ENCODE measurements at regions not wholly inside any gene's neighbourhood (a gene's known extent, or its start where the extent isn't known, plus 50 kb on each side); places are given as distances from the start of the nearest gene placed in this dataset.

DNA sequence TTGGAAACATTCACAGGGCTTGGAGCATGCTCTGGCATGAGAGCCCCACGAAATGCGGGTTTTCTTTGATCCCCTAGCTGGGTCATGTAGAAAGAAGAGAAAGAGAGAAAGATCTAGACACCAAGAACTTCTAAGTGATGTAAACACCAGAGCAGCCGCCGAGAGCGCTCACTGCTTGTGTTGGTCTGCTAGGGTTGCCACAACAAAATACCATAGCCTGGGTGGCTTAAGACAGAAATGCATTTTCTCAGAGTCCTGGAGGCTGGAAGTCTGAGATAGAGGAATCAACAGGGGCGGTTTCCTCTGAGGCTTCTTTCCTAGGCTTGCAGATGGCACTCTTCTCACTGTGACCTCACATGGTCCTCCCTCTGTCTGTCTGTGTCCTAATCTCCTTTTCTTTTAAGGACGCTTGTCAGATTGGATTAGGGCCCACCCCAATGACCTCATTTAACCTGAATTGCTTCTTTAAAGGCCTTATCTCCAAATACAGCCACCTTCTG, 139.5 kb downstream of the CYLD start:
- DNase-seq (ENCODE audit: low read depth, low spot score), result no peak

DNA sequence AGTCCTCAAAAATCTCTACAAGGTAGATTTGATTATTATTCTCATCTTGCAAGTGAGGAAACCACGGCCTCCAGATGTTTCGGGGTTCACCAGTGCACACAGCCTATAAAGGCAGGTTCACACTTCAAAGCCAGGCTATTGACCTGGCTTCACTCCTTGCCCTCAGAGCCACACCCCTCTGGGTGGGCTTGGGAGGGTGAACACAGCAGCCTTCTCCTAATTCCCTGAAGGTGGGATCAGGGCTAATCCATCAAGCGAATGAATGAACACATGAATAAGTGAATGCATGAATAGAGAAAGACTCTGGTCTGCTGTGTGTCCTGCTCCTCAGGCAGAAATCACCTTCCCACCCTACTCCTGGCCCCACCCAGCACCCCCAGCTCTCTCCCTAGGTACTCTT, 139.0 kb downstream of the CYLD start:
- no peak for DNase-seq (ENCODE audit: low read depth, low spot score)

DNA sequence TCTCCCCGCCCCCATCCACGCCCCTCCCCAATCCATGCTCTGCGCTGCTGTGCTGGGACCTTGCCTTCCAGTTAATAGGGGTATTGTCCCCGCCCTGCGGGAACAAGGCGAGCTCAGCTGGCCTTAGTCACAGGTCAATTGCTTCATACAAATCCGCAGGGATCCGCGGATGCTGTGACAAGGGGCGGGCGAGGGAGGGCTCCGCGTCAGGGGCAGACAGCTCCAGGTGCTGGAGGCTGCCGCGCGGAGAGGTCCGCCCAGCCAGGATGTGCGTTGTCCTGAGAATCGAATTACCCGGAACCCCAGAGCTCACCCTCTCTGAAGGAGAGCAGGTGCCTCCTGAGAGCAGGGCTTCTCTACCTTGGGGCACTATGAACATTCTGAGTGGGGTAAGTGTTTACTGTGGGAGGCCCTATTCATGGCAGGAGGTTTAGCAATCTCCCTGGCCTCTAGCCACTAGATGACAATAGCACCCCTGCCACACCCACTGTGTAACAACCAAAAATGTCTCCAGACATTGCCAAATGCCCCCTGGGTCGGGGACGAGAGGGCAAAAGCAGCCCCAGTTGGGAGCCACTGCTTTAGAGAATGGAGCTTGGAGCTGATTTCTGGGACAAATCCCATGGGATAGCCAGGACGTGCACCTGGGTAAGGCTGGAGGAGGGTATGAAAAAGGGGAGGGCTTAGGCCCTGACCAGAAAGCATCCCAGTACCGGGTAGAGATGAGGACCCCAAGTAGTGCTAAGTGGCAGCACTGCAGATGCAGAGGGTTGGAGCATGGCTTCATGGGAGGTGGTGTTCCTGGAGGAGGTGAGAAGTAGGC, 138.2 kb downstream of the CYLD start:
- DNase-seq (ENCODE audit: low read depth, low spot score), result no peak

DNA sequence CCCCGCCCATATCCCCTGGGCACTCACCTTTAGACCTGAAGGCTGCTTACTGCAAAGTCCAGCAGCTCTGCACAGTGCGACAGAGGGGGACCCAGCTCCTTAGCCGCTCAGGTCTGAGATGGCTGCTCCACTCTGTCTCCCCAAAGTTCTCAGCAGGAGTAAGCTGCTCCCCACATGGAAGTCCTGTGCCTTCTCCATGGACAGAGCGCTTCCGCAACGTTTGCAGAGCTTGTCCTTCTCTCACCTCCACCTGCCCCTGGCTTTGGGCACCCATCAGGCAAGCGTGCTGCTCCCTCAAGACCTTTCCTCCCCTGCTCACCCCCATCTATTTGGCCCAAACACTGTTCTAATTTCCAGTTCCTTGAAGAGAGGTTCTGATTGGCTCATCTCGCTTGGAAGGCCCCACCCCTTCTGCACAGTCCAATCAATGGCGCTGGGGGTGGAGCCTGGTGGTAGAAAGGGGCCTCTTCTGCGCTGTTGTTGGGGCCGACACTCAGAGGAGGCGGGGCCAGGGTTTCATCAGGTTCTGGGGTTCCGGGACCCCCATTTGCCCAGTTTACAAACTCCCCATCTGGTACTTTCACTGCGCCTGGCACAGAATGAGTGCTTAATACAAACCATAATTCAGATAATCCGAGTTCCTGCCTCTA, 137.2 kb downstream of the CYLD start:
- no peak for DNase-seq (ENCODE audit: low read depth, low spot score)

DNA sequence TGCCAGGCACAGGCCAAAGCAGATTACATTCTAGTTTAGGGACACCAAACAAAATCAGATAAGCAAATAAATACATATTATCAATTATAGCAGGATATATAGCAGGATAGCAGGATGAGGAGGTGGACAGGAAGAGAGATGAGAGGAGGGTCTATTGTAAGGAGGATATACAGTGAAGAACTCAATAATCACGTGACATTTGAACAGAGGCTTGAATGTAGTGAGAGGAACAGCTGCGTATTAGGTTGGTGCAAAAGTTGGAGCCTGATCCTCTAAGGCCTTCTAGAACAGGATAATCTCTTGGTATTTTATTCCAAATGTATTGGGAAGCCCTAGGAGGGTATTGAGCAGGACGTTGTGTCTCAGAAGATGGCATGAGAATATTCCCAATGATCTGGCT, 136.7 kb downstream of the CYLD start:
- DNase-seq (ENCODE audit: low read depth, low spot score), result no peak

DNA sequence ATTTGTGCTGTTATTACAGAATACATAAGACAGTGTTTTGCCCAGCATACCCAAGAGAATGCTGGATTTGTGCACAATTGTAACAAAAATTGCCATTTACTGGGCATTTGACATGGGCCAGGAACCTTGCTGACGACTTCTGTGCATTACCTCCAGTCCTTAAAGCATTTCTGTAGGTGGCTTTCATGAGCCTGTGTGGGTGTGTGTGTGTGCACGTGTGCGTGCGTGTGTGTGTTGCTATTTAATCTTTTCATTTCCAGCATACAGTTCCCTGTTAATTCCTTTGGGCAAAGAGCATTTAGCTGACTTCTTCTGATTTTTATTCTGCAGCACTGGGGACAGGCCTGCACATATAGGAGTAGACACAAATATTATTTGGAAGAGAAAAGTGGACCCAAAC, 134.4 kb downstream of the CYLD start:
- DNase-seq (ENCODE audit: low read depth, low spot score), result no peak

DNA sequence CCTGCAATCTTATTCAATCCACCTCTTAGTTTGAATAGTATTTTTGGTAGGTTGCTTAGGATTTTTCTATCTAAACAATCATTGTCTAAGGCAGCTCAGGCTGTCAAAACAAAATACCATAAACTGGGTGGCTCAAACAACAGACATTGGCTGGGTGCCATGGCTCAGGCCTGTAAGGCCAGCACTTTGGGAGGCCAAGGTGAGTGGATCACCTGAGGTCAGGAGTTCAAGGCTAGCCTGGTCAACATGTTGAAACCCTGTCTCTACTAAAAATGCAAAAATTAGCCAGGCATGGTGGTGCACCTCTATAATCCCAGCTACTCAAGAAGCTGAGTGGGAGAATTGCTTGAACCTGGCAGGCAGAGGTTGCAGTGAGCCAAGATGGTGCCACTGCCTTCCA, 126.7 kb downstream of the CYLD start:
- no peak for DNase-seq (ENCODE audit: low read depth, low spot score)

DNA sequence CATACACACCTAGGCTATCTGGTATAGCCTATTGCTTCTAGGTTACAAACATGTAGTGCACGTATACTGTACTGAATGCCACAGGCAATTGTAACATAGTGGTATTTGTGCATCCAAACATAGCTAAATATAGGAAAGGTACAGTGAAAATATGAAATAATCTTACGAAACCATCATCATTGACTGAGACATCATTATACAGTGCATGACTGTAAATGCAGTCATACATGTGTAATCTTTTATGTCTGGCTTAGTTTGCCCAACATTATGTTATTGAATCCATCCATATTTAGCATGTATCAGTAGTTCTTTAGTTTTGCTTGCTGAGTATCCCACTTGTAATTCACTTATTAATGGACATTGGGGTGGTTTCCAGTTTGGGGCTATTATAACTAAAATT, 124.9 kb downstream of the CYLD start:
- DNase-seq (ENCODE audit: low read depth, low spot score), result no peak

DNA sequence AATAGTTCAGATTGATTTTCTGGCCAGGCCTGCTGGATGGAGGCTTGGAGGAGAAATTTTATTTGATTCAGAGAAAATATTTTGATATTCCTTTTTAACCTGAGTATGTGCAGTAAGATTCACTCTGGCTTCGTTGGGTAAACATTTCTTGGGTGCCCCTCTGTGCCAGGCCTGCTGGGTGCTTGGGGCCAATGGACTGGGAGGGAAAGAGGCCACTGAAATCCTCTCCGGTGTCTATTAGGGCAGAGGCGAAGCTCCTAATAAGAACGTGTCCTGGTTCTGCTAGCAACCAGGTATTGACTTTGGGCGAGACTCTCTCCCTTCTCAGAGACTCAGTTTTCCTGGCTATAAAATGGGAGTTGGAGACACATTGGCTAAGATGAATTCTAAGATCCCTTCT, 122.5 kb downstream of the CYLD start:
- no peak for DNase-seq (ENCODE audit: low read depth, low spot score)

DNA sequence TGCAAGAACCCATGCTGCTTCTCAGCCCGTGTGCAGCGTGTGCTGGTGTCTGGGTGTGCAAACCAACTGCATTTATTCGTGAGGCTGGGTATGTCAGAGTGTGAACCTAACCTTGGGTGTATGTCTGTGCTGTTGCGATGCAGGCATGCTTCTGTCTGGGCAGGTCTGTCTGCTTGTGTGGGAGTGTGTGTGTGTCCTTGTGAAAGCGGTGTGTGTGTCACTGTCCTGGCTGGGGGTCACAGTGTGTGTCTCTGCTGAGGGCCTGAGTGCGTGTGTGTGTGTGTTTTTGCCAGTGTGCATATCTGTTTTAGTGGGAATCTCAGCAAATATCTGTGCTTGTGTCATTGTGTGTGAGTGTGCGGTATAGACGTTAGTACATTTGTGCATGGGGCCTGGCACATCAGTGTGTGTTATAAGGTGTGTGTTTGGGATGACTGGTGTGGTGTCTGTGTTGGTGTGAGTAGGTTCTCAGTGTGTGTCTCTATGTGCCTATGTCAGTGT, 121.8 kb downstream of the CYLD start:
- DNase-seq (ENCODE audit: low read depth, low spot score), result no peak

DNA sequence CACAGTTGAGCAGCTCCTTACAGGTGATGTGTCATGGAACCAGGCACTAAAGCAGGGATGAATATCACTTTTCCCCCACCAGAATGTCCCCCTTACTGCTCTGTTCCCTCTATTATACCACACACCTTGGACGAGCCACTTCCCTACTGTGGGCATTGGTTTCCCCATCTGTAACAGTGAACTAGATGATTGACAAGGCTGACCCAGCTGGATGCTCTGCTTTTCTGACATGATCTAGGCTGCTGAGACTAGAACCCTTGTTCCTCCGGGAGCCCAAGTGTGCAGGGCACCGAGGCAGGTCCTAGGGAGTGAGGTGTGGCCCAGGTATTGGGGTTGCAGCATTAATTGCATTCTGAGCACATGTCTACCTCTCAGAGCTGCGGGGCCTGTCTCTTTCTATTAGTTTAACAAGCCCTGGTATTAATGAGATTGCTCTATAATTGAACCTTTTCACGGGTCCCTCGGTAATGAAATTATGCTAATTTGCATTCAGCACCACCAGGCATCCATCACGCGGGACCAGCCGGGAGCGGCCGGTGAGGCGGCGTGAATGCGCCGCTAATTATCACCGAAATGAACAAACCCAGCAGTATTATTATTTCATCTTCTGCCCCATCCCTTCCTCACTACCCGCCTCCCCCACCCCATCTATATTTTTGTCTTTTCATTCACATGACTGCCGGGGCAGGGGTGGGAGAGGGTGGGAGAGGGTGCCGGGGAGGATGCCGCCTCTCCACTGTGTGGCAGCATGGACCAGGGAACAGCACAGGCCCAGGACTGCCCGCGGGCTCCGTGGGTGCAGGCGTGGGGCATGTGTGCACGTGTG, 121.1 kb downstream of the CYLD start:
- DNase-seq (ENCODE audit: low read depth, low spot score), result no peak

DNA sequence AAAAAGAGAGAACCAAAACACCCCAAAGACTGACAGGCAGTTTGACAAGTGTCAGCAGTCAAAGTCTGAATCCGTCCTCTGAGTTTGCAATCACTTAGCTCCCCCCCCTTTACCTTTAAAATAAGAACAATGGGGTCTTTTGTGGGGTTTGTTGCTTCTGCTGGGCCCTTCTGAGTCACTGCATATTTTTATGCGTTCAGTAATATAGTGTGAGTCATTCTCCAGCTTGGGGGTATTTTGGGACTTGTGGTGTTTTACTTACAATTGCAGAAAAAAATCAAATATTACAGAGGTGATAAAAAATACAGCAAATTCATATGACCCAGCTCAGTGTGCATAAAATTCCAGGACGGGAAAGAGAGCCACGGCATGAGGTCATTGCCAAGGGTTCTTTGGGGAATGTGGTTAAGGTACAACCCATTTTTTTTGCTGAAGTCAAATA, 120.1 kb downstream of the CYLD start:
- DNase-seq (ENCODE audit: low read depth, low spot score), result peak; percentile 17

DNA sequence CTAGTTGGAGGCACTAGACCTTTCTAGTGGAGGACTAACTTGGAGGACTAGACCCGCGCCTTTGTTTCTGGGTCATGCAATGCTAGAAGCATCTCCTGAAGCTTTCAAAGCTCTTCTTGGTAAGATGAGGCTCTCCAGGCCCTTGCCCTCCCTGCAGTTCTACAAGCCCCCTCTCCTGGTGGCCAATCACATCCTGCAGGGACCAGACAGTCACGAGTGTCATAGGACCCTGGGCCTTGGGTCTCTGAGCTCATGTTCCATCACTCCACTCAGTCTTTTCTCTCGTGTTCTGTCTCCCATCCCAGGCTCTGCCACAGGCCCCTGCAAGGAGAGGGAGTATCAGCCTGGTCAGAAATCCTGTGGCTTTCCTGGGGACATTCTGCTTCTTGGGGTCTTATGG, 119.6 kb downstream of the CYLD start:
- no peak for DNase-seq (ENCODE audit: low read depth, low spot score)

DNA sequence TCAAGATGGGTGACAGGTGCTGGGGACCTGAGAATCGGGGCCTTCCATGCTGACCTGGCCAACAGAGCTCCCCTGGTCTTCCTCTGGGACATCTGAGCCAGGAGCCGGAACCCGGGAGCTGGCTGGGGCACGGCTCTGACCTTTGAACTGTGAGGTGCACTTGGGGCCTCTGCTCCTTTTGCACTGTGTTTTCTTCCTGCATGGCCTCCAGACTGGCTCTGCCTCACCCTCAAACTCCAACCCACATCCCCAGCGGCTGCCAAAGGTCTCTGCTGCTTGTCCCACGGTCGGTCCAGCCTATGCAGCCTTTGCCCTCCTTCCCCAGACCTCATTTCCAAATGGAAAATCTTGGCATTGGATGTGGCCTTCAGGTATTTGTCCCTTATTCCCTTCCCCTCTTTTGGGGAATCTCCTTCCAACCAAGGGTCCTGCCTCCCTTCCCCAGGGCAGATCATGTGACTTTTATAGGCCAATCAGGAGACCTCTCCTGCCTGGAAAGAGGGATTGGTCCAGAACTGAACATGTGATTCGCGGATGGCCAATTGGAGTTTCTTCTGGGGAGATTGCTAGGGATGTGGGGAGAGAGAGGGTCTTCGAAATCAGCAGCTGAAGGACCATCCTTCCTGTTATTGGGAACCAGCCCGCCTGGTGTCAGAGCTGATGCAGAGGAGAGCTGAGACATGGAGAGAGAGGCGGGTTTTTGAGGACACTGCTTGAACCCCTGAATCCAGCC, 117.9 kb downstream of the CYLD start:
- no peak for DNase-seq (ENCODE audit: low read depth, low spot score)

DNA sequence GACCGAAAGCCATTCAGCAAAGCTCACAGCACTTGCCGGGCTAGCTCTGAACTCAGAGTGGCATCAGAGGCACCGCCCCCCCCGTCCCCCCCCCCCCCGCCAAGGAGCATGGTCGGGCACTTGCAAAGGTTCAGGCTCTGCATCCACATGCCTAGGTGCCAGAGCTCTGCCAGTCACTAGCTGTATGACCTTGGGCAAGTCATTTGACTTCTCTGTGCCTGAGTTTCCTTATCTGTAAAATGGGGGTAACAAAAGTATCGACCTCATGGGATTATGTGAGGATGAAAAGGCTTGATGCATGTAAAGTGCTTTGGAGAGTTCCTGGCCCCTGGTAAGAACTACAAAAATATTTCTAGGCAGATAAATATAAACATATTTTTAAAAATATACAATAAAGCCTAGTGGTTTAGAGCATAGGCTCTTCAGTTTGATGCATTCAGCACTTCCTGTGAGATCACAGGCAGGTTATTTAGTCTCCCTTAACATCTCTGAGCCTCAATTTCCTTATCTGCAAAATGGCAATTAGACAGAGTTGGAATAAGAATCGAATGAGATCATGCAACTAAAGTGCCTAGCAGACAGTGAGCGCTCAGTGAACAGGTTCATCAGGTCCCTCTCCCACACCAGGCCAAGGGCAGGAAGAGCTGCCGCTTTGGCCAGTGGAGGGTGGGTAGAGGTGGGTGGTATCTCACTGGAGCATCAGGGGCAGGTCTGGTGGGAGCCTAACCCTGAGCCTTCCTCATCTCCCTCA, 117.2 kb downstream of the CYLD start:
- no peak for DNase-seq (ENCODE audit: low read depth, low spot score)

DNA sequence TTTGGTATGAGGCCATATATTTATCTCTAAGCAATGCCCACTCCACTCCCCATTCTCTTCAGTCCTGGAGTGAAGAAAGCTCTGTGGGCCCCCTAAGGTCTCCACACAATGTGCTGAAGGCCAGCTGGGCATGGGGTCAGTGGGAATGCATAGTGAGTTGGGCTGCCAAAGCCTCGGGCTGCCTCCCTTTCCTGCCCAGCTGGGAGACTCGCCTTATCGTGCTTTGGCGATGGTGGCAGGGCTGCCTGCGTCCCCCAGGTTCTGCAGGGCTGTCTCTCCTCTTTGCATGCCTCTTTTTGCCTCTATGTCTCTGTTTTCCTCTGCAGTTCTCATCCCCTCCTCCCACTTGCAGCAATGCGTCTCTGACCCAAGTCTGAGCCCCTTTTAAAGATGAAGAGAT, 116.5 kb downstream of the CYLD start:
- no peak for DNase-seq (ENCODE audit: low read depth, low spot score)

DNA sequence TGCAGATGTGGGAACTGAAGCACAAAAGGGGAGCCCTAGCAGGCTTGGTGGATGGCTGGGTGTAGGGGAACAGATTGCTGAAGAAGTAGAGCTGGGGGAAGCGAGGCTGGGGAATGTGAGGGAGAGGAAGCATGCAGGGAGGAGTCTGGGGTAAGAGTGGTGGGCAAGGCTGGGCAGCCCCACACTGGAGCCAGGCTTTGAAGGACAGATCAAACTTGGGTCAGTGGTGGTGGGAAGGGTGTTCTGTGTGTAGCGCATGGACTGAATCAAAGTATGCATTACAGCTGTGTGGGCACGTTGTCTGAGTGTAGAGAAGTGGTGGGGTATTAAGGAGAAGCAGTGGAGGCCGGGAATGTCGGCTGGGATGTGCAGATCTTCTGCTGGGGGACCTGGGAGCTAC, 116.0 kb downstream of the CYLD start:
- no peak for DNase-seq (ENCODE audit: low read depth, low spot score)

DNA sequence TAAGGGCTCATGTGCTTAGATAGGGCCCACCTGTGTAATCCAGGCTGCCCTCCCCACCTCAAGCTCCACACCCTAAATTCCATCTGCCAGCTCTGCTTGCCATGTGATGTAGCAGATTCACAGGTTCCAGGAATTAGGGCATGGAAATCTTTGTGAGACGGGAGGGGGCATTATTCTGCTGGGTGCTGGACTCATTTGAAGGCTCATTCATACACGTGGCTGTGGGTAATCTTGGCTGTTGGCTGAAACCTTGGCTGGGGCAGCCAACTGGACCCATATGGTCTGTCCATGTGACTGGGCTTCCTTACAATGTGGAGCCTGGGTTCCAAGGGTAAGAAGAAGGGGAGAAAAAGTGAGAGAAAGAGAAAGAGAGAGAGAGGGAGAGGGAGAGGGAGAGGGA, 115.1 kb downstream of the CYLD start:
- DNase-seq (ENCODE audit: low read depth, low spot score), result no peak

DNA sequence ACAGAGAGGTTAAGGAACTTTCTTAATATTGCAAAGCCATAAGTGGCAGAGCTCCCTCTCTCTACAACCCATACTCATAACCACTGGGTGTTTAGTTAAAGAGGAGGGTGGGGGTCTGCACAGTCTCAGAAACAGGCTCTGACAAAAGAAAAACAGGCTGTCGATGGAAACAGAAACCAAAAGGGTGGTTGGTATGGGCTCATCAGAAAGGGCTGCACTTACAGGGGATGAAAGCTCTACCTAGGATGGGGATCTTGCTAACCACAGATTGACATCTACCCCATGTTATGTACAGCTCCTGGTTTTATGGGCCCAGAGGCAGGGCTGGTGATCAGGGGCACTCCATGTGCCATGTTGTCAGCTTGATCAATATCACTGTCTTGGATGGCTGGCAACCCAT, 111.4 kb downstream of the CYLD start:
- DNase-seq (ENCODE audit: low read depth, low spot score), result no peak

All from smooth muscle cell of the brain vasculature (primary cell).